ENCODE measurements at regions not wholly inside any gene's neighbourhood (a gene's known extent, or its start where the extent isn't known, plus 50 kb on each side); places are given as distances from the start of the nearest gene placed in this dataset.

- no peaks in the 10 kb centered on the region for H3K36me3 Mint-ChIP-seq (ENCODE audit: insufficient read depth, unreplicated experiment)
- BruUV-seq (replicated peaks) = no TSS peak
- intact Hi-C loops (cut with micrococcal nuclease) = no loop called here
- no peaks in the 10 kb centered on the region for H3K27me3 Mint-ChIP-seq (ENCODE audit: insufficient read depth, unreplicated experiment)
- CTCF ChIA-PET = interaction anchor here (0.6 kb wide), 1 partner anchor 206 kb away, joined by 4 read pairs; no protein-coding TSS in a partner anchor
- POLR2A ChIA-PET = no interaction called here
- no peaks in the 10 kb centered on the region for H3K4me1 Mint-ChIP-seq (ENCODE audit: insufficient read depth, unreplicated experiment)
- H3K4me3 Mint-ChIP-seq (ENCODE audit: unreplicated experiment) = no peak overlapping the region
- no peak overlapping the region for H3K27ac Mint-ChIP-seq (ENCODE audit: low read depth, unreplicated experiment)
- no peaks in the 10 kb centered on the region for H3K9me3 Mint-ChIP-seq (ENCODE audit: unreplicated experiment)
- no peak for DNase-seq (ENCODE audit: unreplicated experiment)
- no peak for TF ChIP-seq CTCF (IDR thresholded peaks at IDR 0.05; ENCODE audit: unreplicated experiment)
Observed at GRCh38 chr9:108012405-108012804, 522.8 kb upstream of the KLF4 start.

- Mint-ChIP-seq H3K27me3 (ENCODE audit: insufficient read depth, unreplicated experiment) (no peaks in the 10 kb centered on the region), H3K4me3 (ENCODE audit: unreplicated experiment) (no peak overlapping the region), H3K9me3 (ENCODE audit: unreplicated experiment) (no peaks in the 10 kb centered on the region), H3K4me1 (ENCODE audit: insufficient read depth, unreplicated experiment) (peaks cover 7% of the 10 kb centered on the region), H3K36me3 (ENCODE audit: insufficient read depth, unreplicated experiment) (no peaks in the 10 kb centered on the region), H3K27ac (ENCODE audit: low read depth, unreplicated experiment) (no peak overlapping the region)
- TF ChIP-seq CTCF (IDR thresholded peaks at IDR 0.05; ENCODE audit: unreplicated experiment) = no peak
- ChIA-PET CTCF (no interaction called here), POLR2A (interaction anchor here (1.2 kb wide), 1 partner anchor 48 kb away, joined by 4 read pairs; no protein-coding TSS in a partner anchor)
- DNase-seq (ENCODE audit: unreplicated experiment) = no peak
- intact Hi-C loops (cut with micrococcal nuclease) = no loop called here
- no TSS peak for BruUV-seq (replicated peaks)
Observed at GRCh38 chr9:108003526-108003925, 514.0 kb upstream of the KLF4 start.

- H3K27me3 Mint-ChIP-seq (ENCODE audit: insufficient read depth, unreplicated experiment) = no peaks in the 10 kb centered on the region
- POLR2A ChIA-PET = interaction anchor here (1.2 kb wide), 1 partner anchor 49 kb away, joined by 4 read pairs; no protein-coding TSS in a partner anchor
- H3K27ac Mint-ChIP-seq (ENCODE audit: low read depth, unreplicated experiment) = no peak overlapping the region
- CTCF ChIA-PET = interaction anchor here (0.5 to 0.6 kb wide), 2 partner anchors 413 to 543 kb away, joined by 4 read pairs; no protein-coding TSS in a partner anchor
- no TSS peak for BruUV-seq (replicated peaks)
- H3K4me1 Mint-ChIP-seq (ENCODE audit: insufficient read depth, unreplicated experiment) = peaks cover 7% of the 10 kb centered on the region
- H3K9me3 Mint-ChIP-seq (ENCODE audit: unreplicated experiment) = no peaks in the 10 kb centered on the region
- no peak overlapping the region for H3K4me3 Mint-ChIP-seq (ENCODE audit: unreplicated experiment)
- no peak for TF ChIP-seq CTCF (IDR thresholded peaks at IDR 0.05; ENCODE audit: unreplicated experiment)
- intact Hi-C loops (cut with micrococcal nuclease) = no loop called here
- no peak for DNase-seq (ENCODE audit: unreplicated experiment)
- H3K36me3 Mint-ChIP-seq (ENCODE audit: insufficient read depth, unreplicated experiment) = no peaks in the 10 kb centered on the region
Observed at GRCh38 chr9:108002371-108002956, 512.9 kb upstream of the KLF4 start.

GRCh38 chr9:108001237-108001636 is 511.7 kb upstream of the KLF4 start:
- no peak for TF ChIP-seq CTCF (IDR thresholded peaks at IDR 0.05; ENCODE audit: unreplicated experiment)
- intact Hi-C loops (cut with micrococcal nuclease) = no loop called here
- Mint-ChIP-seq H3K27ac (ENCODE audit: low read depth, unreplicated experiment) (no peak overlapping the region), H3K9me3 (ENCODE audit: unreplicated experiment) (no peaks in the 10 kb centered on the region), H3K4me3 (ENCODE audit: unreplicated experiment) (no peak overlapping the region), H3K4me1 (ENCODE audit: insufficient read depth, unreplicated experiment) (peaks cover 7% of the 10 kb centered on the region), H3K27me3 (ENCODE audit: insufficient read depth, unreplicated experiment) (no peaks in the 10 kb centered on the region), H3K36me3 (ENCODE audit: insufficient read depth, unreplicated experiment) (no peaks in the 10 kb centered on the region)
- no peak for DNase-seq (ENCODE audit: unreplicated experiment)
- ChIA-PET POLR2A (interaction anchor here (1.0 to 1.8 kb wide), 3 partner anchors 10 to 40 kb away, joined by 3 to 4 read pairs (median 4); no protein-coding TSS in a partner anchor), CTCF (interaction anchor here (0.6 to 1.4 kb wide), 4 partner anchors 10 to 565 kb away, joined by 3 to 6 read pairs (median 3); no protein-coding TSS in a partner anchor)
- no TSS peak for BruUV-seq (replicated peaks)
